ENCODE measurements at regions not wholly inside any gene's neighbourhood (a gene's known extent, or its start where the extent isn't known, plus 50 kb on each side); places are given as distances from the start of the nearest gene placed in this dataset.
"Not testable (repeated sequence)": the region's sequence is repeated elsewhere in the genome, so short reads cannot be mapped to it uniquely, and the experiment has no call there.

GRCh38 chr6:150456466-150456865 is 87.7 kb downstream of the IYD start:
- no peak for DNase-seq (ENCODE audit: low spot score)

- no peak for DNase-seq (ENCODE audit: low spot score)
Observed at GRCh38 chr6:150456902-150457643, 88.3 kb downstream of the IYD start.

GRCh38 chr6:150458579-150458978 is 89.8 kb downstream of the IYD start:
- DNase-seq (ENCODE audit: low spot score), result no peak

- DNase-seq (ENCODE audit: low spot score), result no peak
Observed at GRCh38 chr6:150463852-150464251, 95.0 kb downstream of the IYD start.

- DNase-seq (ENCODE audit: low spot score), result no peak
Observed at GRCh38 chr6:150464966-150465365, 96.2 kb downstream of the IYD start.

- no peak for DNase-seq (ENCODE audit: low spot score)
Observed at GRCh38 chr6:150465610-150466009, 96.8 kb downstream of the IYD start.

GRCh38 chr6:150466196-150466595 is 97.4 kb downstream of the IYD start:
- DNase-seq (ENCODE audit: low spot score), result no peak

GRCh38 chr6:150470131-150470530 is 101.3 kb downstream of the IYD start:
- no peak for DNase-seq (ENCODE audit: low spot score)

GRCh38 chr6:150470960-150471665 is 102.3 kb downstream of the IYD start:
- DNase-seq (ENCODE audit: low spot score), result no peak

GRCh38 chr6:150478656-150479545 is 110.1 kb downstream of the IYD start:
- no peak for DNase-seq (ENCODE audit: low spot score)

GRCh38 chr6:150482883-150483409 is 114.1 kb downstream of the IYD start:
- DNase-seq (ENCODE audit: low spot score), result no peak

- DNase-seq (ENCODE audit: low spot score), result no peak
Observed at GRCh38 chr6:150485161-150485958, 114.3 kb upstream of the PLEKHG1 start.

GRCh38 chr6:150486048-150486447 is 113.6 kb upstream of the PLEKHG1 start:
- no peak for DNase-seq (ENCODE audit: low spot score)

- no peak for DNase-seq (ENCODE audit: low spot score)
Observed at GRCh38 chr6:150490586-150490985, 109.1 kb upstream of the PLEKHG1 start.

GRCh38 chr6:150491131-150491810 is 108.4 kb upstream of the PLEKHG1 start:
- peak; percentile 33 for DNase-seq (ENCODE audit: low spot score)

GRCh38 chr6:150491811-150492172 is 107.9 kb upstream of the PLEKHG1 start:
- DNase-seq (ENCODE audit: low spot score), result no peak

- no peak for DNase-seq (ENCODE audit: low spot score)
Observed at GRCh38 chr6:150492507-150492906, 107.2 kb upstream of the PLEKHG1 start.

GRCh38 chr6:150492941-150493340 is 106.7 kb upstream of the PLEKHG1 start:
- no peak for DNase-seq (ENCODE audit: low spot score)

- DNase-seq (ENCODE audit: low spot score), result not testable (repeated sequence)
Observed at GRCh38 chr6:150493552-150493951, 106.1 kb upstream of the PLEKHG1 start.

- DNase-seq (ENCODE audit: low spot score), result no peak
Observed at GRCh38 chr6:150494241-150494640, 105.4 kb upstream of the PLEKHG1 start.

GRCh38 chr6:150495126-150495525 is 104.6 kb upstream of the PLEKHG1 start:
- no peak for DNase-seq (ENCODE audit: low spot score)

Data from CD4-positive, alpha-beta T cell treated with Interleukin-15 for 4 hours (primary cell).